ENCODE measurements at regions not wholly inside any gene's neighbourhood (a gene's known extent, or its start where the extent isn't known, plus 50 kb on each side); places are given as distances from the start of the nearest gene placed in this dataset.
"Not testable (repeated sequence)": the region's sequence is repeated elsewhere in the genome, so short reads cannot be mapped to it uniquely, and the experiment has no call there.

- no peaks in the 10 kb centered on the region for H3K27me3 Mint-ChIP-seq (ENCODE audit: low read depth)
- H3K27ac Mint-ChIP-seq = no peak overlapping the region
- no peaks in the 10 kb centered on the region for H3K9me3 Mint-ChIP-seq
- H3K4me1 Mint-ChIP-seq (ENCODE audit: low read depth) = no peaks in the 10 kb centered on the region
- H3K4me3 Mint-ChIP-seq = no peak overlapping the region
- H3K36me3 Mint-ChIP-seq (ENCODE audit: low read depth) = no peaks in the 10 kb centered on the region
- no peak for DNase-seq (ENCODE audit: low spot score)
Observed at GRCh38 chr5:109567374-109568044, 122.2 kb upstream of the MAN2A1 start.

GRCh38 chr5:109566361-109566760, 123.4 kb upstream of the MAN2A1 start:
- H3K36me3 Mint-ChIP-seq (ENCODE audit: low read depth) = no peaks in the 10 kb centered on the region
- no peak for DNase-seq (ENCODE audit: low spot score)

GRCh38 chr5:109563739-109564138, 126.0 kb upstream of the MAN2A1 start:
- no peak for DNase-seq (ENCODE audit: low spot score)
- Mint-ChIP-seq H3K27me3 (ENCODE audit: low read depth) (no peaks in the 10 kb centered on the region), H3K4me1 (ENCODE audit: low read depth) (no peaks in the 10 kb centered on the region), H3K4me3 (no peak overlapping the region), H3K9me3 (no peaks in the 10 kb centered on the region), H3K36me3 (ENCODE audit: low read depth) (no peaks in the 10 kb centered on the region), H3K27ac (no peak overlapping the region)

More at GRCh38 chr5:109566361-109566760, 123.4 kb upstream of the MAN2A1 start:
- Mint-ChIP-seq H3K4me3 (no peak overlapping the region), H3K4me1 (ENCODE audit: low read depth) (no peaks in the 10 kb centered on the region), H3K27ac (no peak overlapping the region), H3K27me3 (ENCODE audit: low read depth) (no peaks in the 10 kb centered on the region), H3K9me3 (no peaks in the 10 kb centered on the region)

GRCh38 chr5:109563189-109563588, 126.5 kb upstream of the MAN2A1 start:
- Mint-ChIP-seq H3K4me3 (no peak overlapping the region), H3K4me1 (ENCODE audit: low read depth) (peaks cover 4% of the 10 kb centered on the region), H3K36me3 (ENCODE audit: low read depth) (no peaks in the 10 kb centered on the region), H3K9me3 (no peaks in the 10 kb centered on the region), H3K27ac (no peak overlapping the region), H3K27me3 (ENCODE audit: low read depth) (no peaks in the 10 kb centered on the region)
- no peak for DNase-seq (ENCODE audit: low spot score)

GRCh38 chr5:109562441-109562840, 127.3 kb upstream of the MAN2A1 start:
- Mint-ChIP-seq H3K27ac (no peak overlapping the region), H3K27me3 (ENCODE audit: low read depth) (no peaks in the 10 kb centered on the region), H3K4me3 (no peak overlapping the region), H3K9me3 (no peaks in the 10 kb centered on the region), H3K4me1 (ENCODE audit: low read depth) (peaks cover 6% of the 10 kb centered on the region), H3K36me3 (ENCODE audit: low read depth) (no peaks in the 10 kb centered on the region)
- no peak for DNase-seq (ENCODE audit: low spot score)

- Mint-ChIP-seq H3K4me1 (ENCODE audit: low read depth) (peaks cover 6% of the 10 kb centered on the region), H3K27ac (no peak overlapping the region), H3K36me3 (ENCODE audit: low read depth) (no peaks in the 10 kb centered on the region), H3K27me3 (ENCODE audit: low read depth) (no peaks in the 10 kb centered on the region), H3K4me3 (no peak overlapping the region), H3K9me3 (no peaks in the 10 kb centered on the region)
- no peak for DNase-seq (ENCODE audit: low spot score)
Observed at GRCh38 chr5:109561447-109561846, 128.3 kb upstream of the MAN2A1 start.

GRCh38 chr5:109560554-109560953, 129.2 kb upstream of the MAN2A1 start:
- no peak for DNase-seq (ENCODE audit: low spot score)
- H3K9me3 Mint-ChIP-seq = no peaks in the 10 kb centered on the region
- H3K4me1 Mint-ChIP-seq (ENCODE audit: low read depth) = peaks cover 6% of the 10 kb centered on the region
- no peaks in the 10 kb centered on the region for H3K27me3 Mint-ChIP-seq (ENCODE audit: low read depth)
- no peaks in the 10 kb centered on the region for H3K36me3 Mint-ChIP-seq (ENCODE audit: low read depth)
- no peak overlapping the region for H3K4me3 Mint-ChIP-seq
- H3K27ac Mint-ChIP-seq = no peak overlapping the region

GRCh38 chr5:109558952-109559351, 130.8 kb upstream of the MAN2A1 start:
- Mint-ChIP-seq H3K27me3 (ENCODE audit: low read depth) (no peaks in the 10 kb centered on the region), H3K4me3 (no peak overlapping the region), H3K9me3 (no peaks in the 10 kb centered on the region), H3K27ac (no peak overlapping the region), H3K36me3 (ENCODE audit: low read depth) (no peaks in the 10 kb centered on the region), H3K4me1 (ENCODE audit: low read depth) (peaks cover 6% of the 10 kb centered on the region)
- DNase-seq (ENCODE audit: low spot score) = no peak

GRCh38 chr5:109558364-109558763, 131.4 kb upstream of the MAN2A1 start:
- no peak overlapping the region for H3K4me3 Mint-ChIP-seq
- no peak for DNase-seq (ENCODE audit: low spot score)
- H3K4me1 Mint-ChIP-seq (ENCODE audit: low read depth) = peaks cover 6% of the 10 kb centered on the region
- H3K36me3 Mint-ChIP-seq (ENCODE audit: low read depth) = no peaks in the 10 kb centered on the region
- no peaks in the 10 kb centered on the region for H3K27me3 Mint-ChIP-seq (ENCODE audit: low read depth)
- no peak overlapping the region for H3K27ac Mint-ChIP-seq
- H3K9me3 Mint-ChIP-seq = no peaks in the 10 kb centered on the region

- Mint-ChIP-seq H3K27me3 (ENCODE audit: low read depth) (no peaks in the 10 kb centered on the region), H3K27ac (no peak overlapping the region), H3K9me3 (peaks cover 5% of the 10 kb centered on the region), H3K4me3 (no peak overlapping the region), H3K4me1 (ENCODE audit: low read depth) (peaks cover 6% of the 10 kb centered on the region), H3K36me3 (ENCODE audit: low read depth) (no peaks in the 10 kb centered on the region)
- no peak for DNase-seq (ENCODE audit: low spot score)
Observed at GRCh38 chr5:109553846-109554245, 135.9 kb upstream of the MAN2A1 start.

- not testable (repeated sequence) for H3K4me3 Mint-ChIP-seq; H3K27ac Mint-ChIP-seq; H3K27me3 Mint-ChIP-seq (ENCODE audit: low read depth); DNase-seq (ENCODE audit: low spot score); H3K9me3 Mint-ChIP-seq; H3K4me1 Mint-ChIP-seq (ENCODE audit: low read depth); H3K36me3 Mint-ChIP-seq (ENCODE audit: low read depth)
Observed at GRCh38 chr5:109551234-109551633, 138.5 kb upstream of the MAN2A1 start.

GRCh38 chr5:109550077-109550476, 139.7 kb upstream of the MAN2A1 start:
- Mint-ChIP-seq H3K36me3 (ENCODE audit: low read depth) (no peaks in the 10 kb centered on the region), H3K4me3 (no peak overlapping the region), H3K9me3 (peaks cover 5% of the 10 kb centered on the region), H3K27ac (no peak overlapping the region), H3K27me3 (ENCODE audit: low read depth) (no peaks in the 10 kb centered on the region), H3K4me1 (ENCODE audit: low read depth) (no peaks in the 10 kb centered on the region)
- no peak for DNase-seq (ENCODE audit: low spot score)

- no peak overlapping the region for H3K27ac Mint-ChIP-seq
- no peak overlapping the region for H3K4me3 Mint-ChIP-seq
- H3K4me1 Mint-ChIP-seq (ENCODE audit: low read depth) = no peaks in the 10 kb centered on the region
- no peak for DNase-seq (ENCODE audit: low spot score)
- H3K36me3 Mint-ChIP-seq (ENCODE audit: low read depth) = no peaks in the 10 kb centered on the region
- H3K27me3 Mint-ChIP-seq (ENCODE audit: low read depth) = no peaks in the 10 kb centered on the region
- H3K9me3 Mint-ChIP-seq = peaks cover 5% of the 10 kb centered on the region
Observed at GRCh38 chr5:109546461-109546860, 136.7 kb upstream of the PJA2 start.

GRCh38 chr5:109544873-109545272, 135.1 kb upstream of the PJA2 start:
- H3K9me3 Mint-ChIP-seq; DNase-seq (ENCODE audit: low spot score); H3K4me1 Mint-ChIP-seq (ENCODE audit: low read depth); H3K36me3 Mint-ChIP-seq (ENCODE audit: low read depth); H3K27ac Mint-ChIP-seq; H3K27me3 Mint-ChIP-seq (ENCODE audit: low read depth); H3K4me3 Mint-ChIP-seq: not testable (repeated sequence)

- H3K27me3 Mint-ChIP-seq (ENCODE audit: low read depth); H3K4me1 Mint-ChIP-seq (ENCODE audit: low read depth); DNase-seq (ENCODE audit: low spot score); H3K9me3 Mint-ChIP-seq; H3K36me3 Mint-ChIP-seq (ENCODE audit: low read depth); H3K27ac Mint-ChIP-seq; H3K4me3 Mint-ChIP-seq: not testable (repeated sequence)
Observed at GRCh38 chr5:109538692-109539091, 128.9 kb upstream of the PJA2 start.

Data from T-helper 2 cell treated with Interferon-gamma antibody and Interleukin-4, amounts not matched to agents 5 μg/mL and 100 μg/mL, for 36 hours (primary cell).